Keratinocyte (primary cell): ENCODE measurements at regions not wholly inside any gene's neighbourhood (a gene's known extent, or its start where the extent isn't known, plus 50 kb on each side); places are given as distances from the start of the nearest gene placed in this dataset.

Source experiments
- DNase-seq: peaks from one replicate; pipeline ENCODE4 v3.0.0-alpha.2; 2011; ENCODE audit warnings: low read depth, missing footprints, low spot score
- FAIRE-seq: peaks from 2 replicates; lab custom pipeline; 2011; peaks lifted over from hg19 to GRCh38; lab: Jason Lieb, UNC
- H2AFZ ChIP-seq: 2 replicates; pipeline ENCODE4 v1.6.0; 2012; ENCODE audit warnings: low read length, control low read depth, inconsistent platforms; ENCODE audit not compliant: control insufficient read depth
- H3K27ac ChIP-seq: 2 replicates; pipeline ENCODE4 v1.5.1; 2011; ENCODE audit warnings: low read length; ENCODE audit not compliant: control insufficient read depth, insufficient read depth
- H3K27me3 ChIP-seq: 3 replicates; pipeline ENCODE4 v1.6.0; 2011; ENCODE audit warnings: low read length; ENCODE audit not compliant: control insufficient read depth, insufficient read depth; ENCODE audit errors: extremely low read depth
- H3K36me3 ChIP-seq, 2 experiments: 2 replicates in 1 of 2; 3 replicates in 1 of 2; pipeline ENCODE4 v1.5.1; 2011; ENCODE audit warnings: low read length in 2 of 2, mild to moderate bottlenecking in 1 of 2; ENCODE audit not compliant: control insufficient read depth in 2 of 2, insufficient read depth in 2 of 2; ENCODE audit errors: extremely low read depth in 1 of 2
- H3K4me1 ChIP-seq: 3 replicates; pipeline ENCODE4 v1.5.1; 2011; ENCODE audit warnings: low read length; ENCODE audit not compliant: control insufficient read depth, insufficient read depth; ENCODE audit errors: extremely low read depth
- H3K4me2 ChIP-seq: 3 replicates; pipeline ENCODE4 v1.6.0; 2011; ENCODE audit warnings: low read depth, low read length; ENCODE audit not compliant: control insufficient read depth, insufficient read depth; ENCODE audit errors: extremely low read depth
- H3K4me3 ChIP-seq, 3 experiments: fragments of 200-600 bp in 1 of 3; sonication (generic) in 1 of 3; 2 replicates in 2 of 3; 3 replicates in 1 of 3; pipeline ENCODE4 v1.5.1; 2011 to 2016; ENCODE audit warnings: low read length in 3 of 3, mild to moderate bottlenecking in 3 of 3, control low read depth in 2 of 3, inconsistent platforms in 1 of 3, low read depth in 1 of 3, mixed read lengths in 1 of 3, mixed run types in 1 of 3, moderate library complexity in 1 of 3; ENCODE audit not compliant: control insufficient read depth in 2 of 3, insufficient read depth in 2 of 3; ENCODE audit errors: extremely low read depth in 1 of 3
- H3K79me2 ChIP-seq: 2 replicates; pipeline ENCODE4 v1.6.0; 2012; ENCODE audit warnings: low read length; ENCODE audit not compliant: control insufficient read depth, insufficient read depth
- H3K9ac ChIP-seq: 3 replicates; pipeline ENCODE4 v1.6.0; 2011; ENCODE audit warnings: low read length; ENCODE audit not compliant: control insufficient read depth, insufficient read depth; ENCODE audit errors: extremely low read depth
- H3K9me1 ChIP-seq: 3 replicates; pipeline ENCODE4 v1.6.0; 2011; ENCODE audit warnings: low read length; ENCODE audit not compliant: control insufficient read depth, insufficient read depth; ENCODE audit errors: extremely low read depth
- H3K9me3 ChIP-seq: 2 replicates; pipeline ENCODE4 v1.5.1; 2012; ENCODE audit warnings: low read depth, low read length; ENCODE audit not compliant: control insufficient read depth
- H4K20me1 ChIP-seq: 3 replicates; pipeline ENCODE4 v1.6.0; 2011; ENCODE audit warnings: low read length; ENCODE audit not compliant: control insufficient read depth, insufficient read depth; ENCODE audit errors: extremely low read depth
- EZH2 ChIP-seq: IDR thresholded peaks from one replicate; pipeline ENCODE4 v1.6.1; 2012; ENCODE audit warnings: inconsistent platforms, mild to moderate bottlenecking, low read length, moderate library complexity
- dilution Hi-C: fragments of 300-500 bp; cut with MboI; formaldehyde crosslinking; loops from one replicate; pipeline ENCODE4 v1.7.0; 2020; ENCODE audit warnings: low sequenced_read_pairs; ENCODE audit not compliant: extremely low pct_ligation_motif_present
- TF ChIP-seq, protein P1 (sequence below), 3 experiments: IDR thresholded peaks in 1 of 3; conservative IDR thresholded peaks in 1 of 3; optimal IDR thresholded peaks in 1 of 3; 2 replicates in 2 of 3; 3 replicates in 1 of 3; pipeline versions ENCODE3 to v1.5.1; 2011; ENCODE audit warnings: low read length in 3 of 3, mild to moderate bottlenecking in 3 of 3, moderate library complexity in 2 of 3, control low read depth in 1 of 3, inconsistent platforms in 1 of 3; ENCODE audit not compliant: insufficient read depth in 2 of 3; ENCODE audit errors: extremely low read depth in 1 of 3

DNA sequence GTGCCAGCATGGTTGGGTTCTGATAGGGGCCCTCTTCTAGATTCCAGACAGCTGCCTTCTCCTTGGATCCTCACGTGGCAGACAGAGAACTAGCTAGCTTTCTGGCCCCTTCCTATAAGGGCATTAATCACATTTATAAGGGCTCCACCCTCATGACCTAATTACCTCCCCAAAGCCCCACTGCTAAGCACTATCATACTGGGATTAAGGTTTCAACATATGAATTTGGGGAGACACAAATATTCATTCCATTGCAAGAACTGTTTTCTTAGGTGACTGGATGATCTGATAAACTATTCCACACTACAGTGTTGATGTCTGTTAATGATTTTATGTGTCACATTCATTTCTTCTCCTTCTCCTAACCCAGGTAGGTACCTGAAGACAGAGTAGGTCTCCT is 135.8 kb upstream of the COL21A1 start:
- no peak overlapping the region for H2AFZ ChIP-seq
- no peak overlapping the region for H3K9ac ChIP-seq
- DNase-seq = no peak
- no peaks in the 10 kb centered on the region for H3K9me1 ChIP-seq
- dilution Hi-C loops = no loop called here
- no peak for FAIRE-seq
- H3K27ac ChIP-seq = no peak overlapping the region
- H3K79me2 ChIP-seq = no peaks in the 10 kb centered on the region
- no peak overlapping the region for H3K4me2 ChIP-seq
- H3K4me1 ChIP-seq = peaks cover 27% of the 10 kb centered on the region
- no peak overlapping the region for H3K4me3 ChIP-seq
- no peaks in the 10 kb centered on the region for H3K27me3 ChIP-seq
- TF ChIP-seq, protein P1, sequence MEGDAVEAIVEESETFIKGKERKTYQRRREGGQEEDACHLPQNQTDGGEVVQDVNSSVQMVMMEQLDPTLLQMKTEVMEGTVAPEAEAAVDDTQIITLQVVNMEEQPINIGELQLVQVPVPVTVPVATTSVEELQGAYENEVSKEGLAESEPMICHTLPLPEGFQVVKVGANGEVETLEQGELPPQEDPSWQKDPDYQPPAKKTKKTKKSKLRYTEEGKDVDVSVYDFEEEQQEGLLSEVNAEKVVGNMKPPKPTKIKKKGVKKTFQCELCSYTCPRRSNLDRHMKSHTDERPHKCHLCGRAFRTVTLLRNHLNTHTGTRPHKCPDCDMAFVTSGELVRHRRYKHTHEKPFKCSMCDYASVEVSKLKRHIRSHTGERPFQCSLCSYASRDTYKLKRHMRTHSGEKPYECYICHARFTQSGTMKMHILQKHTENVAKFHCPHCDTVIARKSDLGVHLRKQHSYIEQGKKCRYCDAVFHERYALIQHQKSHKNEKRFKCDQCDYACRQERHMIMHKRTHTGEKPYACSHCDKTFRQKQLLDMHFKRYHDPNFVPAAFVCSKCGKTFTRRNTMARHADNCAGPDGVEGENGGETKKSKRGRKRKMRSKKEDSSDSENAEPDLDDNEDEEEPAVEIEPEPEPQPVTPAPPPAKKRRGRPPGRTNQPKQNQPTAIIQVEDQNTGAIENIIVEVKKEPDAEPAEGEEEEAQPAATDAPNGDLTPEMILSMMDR (optimal IDR thresholded peaks at IDR 0.05 in 1 of 3, IDR thresholded peaks at IDR 0.05 in 1 of 3, conservative IDR thresholded peaks at IDR 0.05 in 1 of 3; ENCODE audit: extremely low read depth in 1 of 3, insufficient read depth in 2 of 3, low read length in 3 of 3) = no peak
- TF ChIP-seq EZH2 = no peak
- H3K36me3 ChIP-seq = no peaks in the 10 kb centered on the region
- H4K20me1 ChIP-seq = no peaks in the 10 kb centered on the region
- no peaks in the 10 kb centered on the region for H3K9me3 ChIP-seq

DNA sequence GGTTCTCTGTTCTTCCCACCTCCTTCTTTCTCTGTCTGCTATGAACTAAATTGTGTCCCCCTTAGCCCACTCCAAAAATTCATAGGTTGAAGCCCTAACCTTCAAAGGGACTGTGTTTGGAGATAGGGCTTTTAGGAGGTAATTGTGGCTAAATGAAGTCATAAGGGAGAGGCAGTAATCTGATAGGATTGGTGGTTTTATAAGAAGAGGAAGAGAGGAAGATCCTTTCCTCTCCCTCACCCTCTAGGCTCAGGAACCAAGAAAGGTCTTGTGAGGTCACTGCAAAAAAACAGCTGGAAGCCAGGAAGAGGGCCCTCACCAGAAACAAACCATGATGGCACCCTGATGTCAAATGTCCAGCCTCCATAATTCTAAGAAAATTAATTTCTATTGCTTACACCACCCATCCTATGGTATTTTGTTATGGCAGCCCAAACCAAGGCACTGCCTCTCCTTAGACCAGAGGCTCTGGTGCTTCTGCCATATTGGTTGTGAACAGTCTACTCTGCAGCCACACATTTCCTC is 135.1 kb upstream of the COL21A1 start:
- Histone ChIP-seq H3K9me3 (no peaks in the 10 kb centered on the region), H3K79me2 (no peaks in the 10 kb centered on the region), H3K27ac (no peak overlapping the region), H2AFZ (no peak overlapping the region), H3K4me2 (no peak overlapping the region), H3K9me1 (no peaks in the 10 kb centered on the region), H3K4me1 (peaks cover 22% of the 10 kb centered on the region), H3K9ac (no peak overlapping the region), H4K20me1 (no peaks in the 10 kb centered on the region), H3K4me3 (no peak overlapping the region), H3K36me3 (no peaks in the 10 kb centered on the region), H3K27me3 (no peaks in the 10 kb centered on the region)
- dilution Hi-C loops = no loop called here
- DNase-seq = no peak
- no peak for FAIRE-seq
- TF ChIP-seq, protein P1 (optimal IDR thresholded peaks at IDR 0.05 in 1 of 3, IDR thresholded peaks at IDR 0.05 in 1 of 3, conservative IDR thresholded peaks at IDR 0.05 in 1 of 3; ENCODE audit: extremely low read depth in 1 of 3, insufficient read depth in 2 of 3, low read length in 3 of 3) = no peak
- no peak for TF ChIP-seq EZH2
